ENCODE measurements at regions not wholly inside any gene's neighbourhood (a gene's known extent, or its start where the extent isn't known, plus 50 kb on each side); places are given as distances from the start of the nearest gene placed in this dataset.

GRCh38 chr12:91441246-91441645 is 258.6 kb upstream of the DCN start:
- DNase-seq (ENCODE audit: low read depth in 1 of 2, low spot score in 1 of 2): no peak
- H3K4me3 ChIP-seq (replicated peaks; ENCODE audit: insufficient read depth, low read length): no peak overlapping the region
- no peak for TF ChIP-seq REST (IDR thresholded peaks at IDR 0.05; ENCODE audit: insufficient replicate concordance, low read depth)
- no peak for TF ChIP-seq GABPA (IDR thresholded peaks at IDR 0.05; ENCODE audit: low read depth)
- no peak for TF ChIP-seq SPI1 (IDR thresholded peaks at IDR 0.05; ENCODE audit: borderline replicate concordance, low read depth)
- no peak for TF ChIP-seq POLR2AphosphoS5 (IDR thresholded peaks at IDR 0.05; ENCODE audit: low read depth)
- TF ChIP-seq, protein P1, sequence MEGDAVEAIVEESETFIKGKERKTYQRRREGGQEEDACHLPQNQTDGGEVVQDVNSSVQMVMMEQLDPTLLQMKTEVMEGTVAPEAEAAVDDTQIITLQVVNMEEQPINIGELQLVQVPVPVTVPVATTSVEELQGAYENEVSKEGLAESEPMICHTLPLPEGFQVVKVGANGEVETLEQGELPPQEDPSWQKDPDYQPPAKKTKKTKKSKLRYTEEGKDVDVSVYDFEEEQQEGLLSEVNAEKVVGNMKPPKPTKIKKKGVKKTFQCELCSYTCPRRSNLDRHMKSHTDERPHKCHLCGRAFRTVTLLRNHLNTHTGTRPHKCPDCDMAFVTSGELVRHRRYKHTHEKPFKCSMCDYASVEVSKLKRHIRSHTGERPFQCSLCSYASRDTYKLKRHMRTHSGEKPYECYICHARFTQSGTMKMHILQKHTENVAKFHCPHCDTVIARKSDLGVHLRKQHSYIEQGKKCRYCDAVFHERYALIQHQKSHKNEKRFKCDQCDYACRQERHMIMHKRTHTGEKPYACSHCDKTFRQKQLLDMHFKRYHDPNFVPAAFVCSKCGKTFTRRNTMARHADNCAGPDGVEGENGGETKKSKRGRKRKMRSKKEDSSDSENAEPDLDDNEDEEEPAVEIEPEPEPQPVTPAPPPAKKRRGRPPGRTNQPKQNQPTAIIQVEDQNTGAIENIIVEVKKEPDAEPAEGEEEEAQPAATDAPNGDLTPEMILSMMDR (IDR thresholded peaks at IDR 0.05; ENCODE audit: insufficient read depth, low read length): no peak
- no peak overlapping the region for H3K27ac ChIP-seq (replicated peaks)
- no peaks in the 10 kb centered on the region for H3K27me3 ChIP-seq (ENCODE audit: insufficient read depth, poor library complexity, severe bottlenecking)

DNA sequence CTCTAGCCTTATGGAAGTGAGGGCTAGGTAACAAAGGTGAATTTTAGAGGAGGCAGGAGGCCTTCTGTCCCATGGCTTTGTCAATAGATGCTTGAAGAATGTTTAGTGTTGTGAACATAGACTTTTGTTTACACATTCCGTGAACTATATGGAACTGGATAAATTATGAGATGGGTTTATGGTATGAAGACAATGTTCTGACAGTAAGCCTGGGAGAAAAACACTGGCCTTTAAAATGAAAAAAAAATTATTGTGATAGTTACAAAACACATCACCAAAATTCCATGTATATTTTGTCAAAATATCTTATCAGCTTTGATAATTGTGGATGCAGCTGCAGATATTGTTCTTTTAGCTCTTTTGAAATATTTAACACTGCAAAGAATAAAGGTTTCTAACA is 251.5 kb upstream of the DCN start:
- TF ChIP-seq, protein P1 (IDR thresholded peaks at IDR 0.05; ENCODE audit: insufficient read depth, low read length): no peak
- TF ChIP-seq REST (IDR thresholded peaks at IDR 0.05; ENCODE audit: insufficient replicate concordance, low read depth) (no peak), POLR2AphosphoS5 (IDR thresholded peaks at IDR 0.05; ENCODE audit: low read depth) (no peak), GABPA (IDR thresholded peaks at IDR 0.05; ENCODE audit: low read depth) (no peak), SPI1 (IDR thresholded peaks at IDR 0.05; ENCODE audit: borderline replicate concordance, low read depth) (no peak)
- Histone ChIP-seq H3K27ac (replicated peaks) (no peak overlapping the region), H3K27me3 (ENCODE audit: insufficient read depth, poor library complexity, severe bottlenecking) (no peaks in the 10 kb centered on the region)

DNA sequence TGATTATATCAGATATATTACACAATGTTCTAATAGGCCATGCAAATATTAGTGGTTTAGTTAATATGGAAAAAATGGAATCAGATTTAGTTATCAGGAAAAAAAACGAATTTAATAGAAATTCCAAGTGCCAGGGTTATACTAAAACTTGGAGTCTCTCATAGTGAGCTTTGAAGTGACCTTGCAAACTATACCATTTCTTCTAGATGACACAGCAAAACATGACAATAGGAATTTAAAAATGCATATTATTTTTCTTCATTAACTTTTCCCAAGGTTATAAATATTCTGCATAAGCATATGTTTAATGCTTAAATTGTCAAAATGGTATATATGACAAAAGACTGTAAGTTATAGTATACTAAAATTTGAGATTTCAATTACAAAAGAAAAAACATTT is 250.1 kb upstream of the DCN start:
- TF ChIP-seq, protein P1 (IDR thresholded peaks at IDR 0.05; ENCODE audit: insufficient read depth, low read length): no peak
- no peak for TF ChIP-seq SPI1 (IDR thresholded peaks at IDR 0.05; ENCODE audit: borderline replicate concordance, low read depth)
- TF ChIP-seq GABPA (IDR thresholded peaks at IDR 0.05; ENCODE audit: low read depth): no peak
- no peak for TF ChIP-seq REST (IDR thresholded peaks at IDR 0.05; ENCODE audit: insufficient replicate concordance, low read depth)
- no peak for TF ChIP-seq POLR2AphosphoS5 (IDR thresholded peaks at IDR 0.05; ENCODE audit: low read depth)

More for the DNA sequence above, 251.5 kb upstream of the DCN start:
- no peak for DNase-seq (ENCODE audit: low read depth in 1 of 2, low spot score in 1 of 2)
- H3K4me3 ChIP-seq (replicated peaks; ENCODE audit: insufficient read depth, low read length): no peak overlapping the region

More for the DNA sequence above, 250.1 kb upstream of the DCN start:
- no peaks in the 10 kb centered on the region for H3K27me3 ChIP-seq (ENCODE audit: insufficient read depth, poor library complexity, severe bottlenecking)
- DNase-seq (ENCODE audit: low read depth in 1 of 2, low spot score in 1 of 2): no peak
- H3K27ac ChIP-seq (replicated peaks): no peak overlapping the region
- no peak overlapping the region for H3K4me3 ChIP-seq (replicated peaks; ENCODE audit: insufficient read depth, low read length)
